Gastroesophageal sphincter (tissue), 4 donors: ENCODE measurements at regions not wholly inside any gene's neighbourhood (a gene's known extent, or its start where the extent isn't known, plus 50 kb on each side); places are given as distances from the start of the nearest gene placed in this dataset.

Experiments
- ATAC-seq: fragments of 150-250 bp; one replicate; pipeline ENCODE4 v1.9.1; 2016; ENCODE audit warnings: mild to moderate bottlenecking, moderate library complexity
- H3K27ac ChIP-seq, 4 donors: fragments of 200-600 bp; sonication (generic) in 3 of 4; 1 replicate in 3 of 4; 2 replicates in 1 of 4; pipeline ENCODE4 v1.5.1; 2016 to 2019
- H3K27me3 ChIP-seq: fragments of 200-600 bp; sonication (generic); one replicate; pipeline ENCODE4 v1.5.1; 2019
- H3K36me3 ChIP-seq, 2 donors: fragments of 200-600 bp; sonication (generic); one replicate each; pipeline ENCODE4 v1.5.1; 2019; ENCODE audit warnings: control low read depth in 1 of 2
- H3K4me1 ChIP-seq, 3 donors: fragments of 200-600 bp; sonication (generic); 1 replicate in 2 of 3; 2 replicates in 1 of 3; pipeline ENCODE4 v1.5.1; 2016 to 2019; ENCODE audit warnings: control low read depth in 2 of 3
- H3K4me3 ChIP-seq, 2 donors: fragments of 200-600 bp; sonication (generic); one replicate each; pipeline ENCODE4 v1.5.1; 2019; ENCODE audit warnings: mild to moderate bottlenecking in 1 of 2, moderate library complexity in 1 of 2
- H3K9me3 ChIP-seq, 3 donors: fragments of 200-600 bp; sonication (generic); one replicate each; pipeline ENCODE4 v1.5.1; 2017 to 2019; ENCODE audit warnings: control low read depth in 2 of 3
- EP300 ChIP-seq: sonication (generic); formaldehyde crosslinking; IDR thresholded peaks from one replicate; pipeline ENCODE4 v1.6.1; 2017; ENCODE audit warnings: antibody characterized with exemption, mild to moderate bottlenecking
- POLR2A ChIP-seq, 2 donors: fragments of 450-650 bp; IDR thresholded peaks; one replicate each; pipeline ENCODE4 v1.6.1; 2017; ENCODE audit warnings: antibody characterized with exemption in 2 of 2, mild to moderate bottlenecking in 2 of 2, moderate library complexity in 1 of 2
- POLR2AphosphoS5 ChIP-seq: sonication (generic); formaldehyde crosslinking; IDR thresholded peaks from one replicate; pipeline ENCODE4 v1.6.1; 2017; ENCODE audit warnings: antibody characterized with exemption
- WGBS, 2 donors: methylation state at CpG; one replicate each; pipeline ENCODE4 v1.1.5; 2018; ENCODE audit warnings: low coverage in 1 of 2; 5-methylcytosine and 5-hydroxymethylcytosine counted together
- TF ChIP-seq, protein P1 (sequence below), 4 experiments: fragments of 200-600 bp in 2 of 4; fragments of 450-650 bp in 2 of 4; sonication (generic) in 1 of 4; IDR thresholded peaks; one replicate each; pipeline ENCODE4 v1.5.1; 2017 to 2019; ENCODE audit warnings: antibody characterized with exemption in 4 of 4, mild to moderate bottlenecking in 2 of 4, moderate library complexity in 2 of 4

DNA sequence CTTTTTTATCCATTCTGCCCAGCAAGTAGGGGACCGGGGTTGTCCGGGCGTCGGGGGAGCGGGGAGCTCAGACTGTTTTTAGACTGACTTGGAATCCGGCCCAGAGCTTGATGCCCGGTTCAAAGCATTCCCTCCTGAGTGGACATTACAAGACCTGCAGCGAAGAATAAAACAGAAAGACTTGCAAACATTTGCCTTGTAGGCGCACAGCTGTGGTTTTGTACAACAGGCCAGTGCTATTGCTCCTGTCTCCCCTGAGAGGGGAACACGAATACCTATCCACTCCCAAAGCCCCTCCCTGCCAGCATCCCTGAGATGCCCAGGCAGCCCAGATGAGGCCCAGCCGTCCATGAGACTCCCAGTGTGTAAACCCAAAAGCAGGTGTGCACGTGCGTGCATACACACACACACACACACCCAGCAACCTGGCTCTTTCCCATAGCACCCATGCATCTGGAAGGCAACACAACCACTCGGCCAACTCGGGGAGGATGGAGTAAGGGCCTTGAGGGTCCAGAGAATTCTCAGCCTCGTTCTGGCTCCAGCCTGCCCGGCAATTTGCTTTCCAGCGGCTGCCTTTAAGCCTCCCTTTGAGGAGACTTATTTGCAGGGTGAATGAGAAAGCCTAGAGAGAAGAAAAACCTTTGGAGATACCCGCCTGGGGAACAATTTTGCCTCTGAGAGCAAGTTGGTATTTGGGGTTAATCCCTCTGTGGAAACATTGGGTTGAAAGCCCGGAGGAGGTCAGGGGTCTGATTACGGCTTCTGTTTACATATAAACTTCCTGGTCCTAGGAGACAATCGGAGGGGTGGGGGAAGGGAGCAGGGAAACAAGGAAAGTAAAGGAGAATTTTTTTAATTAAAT, 161.0 kb upstream of the HES1 start:
- peak overlapping the region in 2 of 4 donors; percentile 41 to 43 for H3K27ac ChIP-seq
- 48 to 58% methylated on average over 9 to 13 of the region's 22 CpGs for WGBS, 2 donors
- no peak for ATAC-seq
- H3K9me3 ChIP-seq, result no peaks in the 10 kb centered on the region
- no peak overlapping the region for H3K4me3 ChIP-seq
- no peaks in the 10 kb centered on the region for H3K27me3 ChIP-seq
- no peaks in the 10 kb centered on the region for H3K36me3 ChIP-seq
- no peak for TF ChIP-seq POLR2AphosphoS5
- no peak for TF ChIP-seq EP300
- TF ChIP-seq, protein P1, sequence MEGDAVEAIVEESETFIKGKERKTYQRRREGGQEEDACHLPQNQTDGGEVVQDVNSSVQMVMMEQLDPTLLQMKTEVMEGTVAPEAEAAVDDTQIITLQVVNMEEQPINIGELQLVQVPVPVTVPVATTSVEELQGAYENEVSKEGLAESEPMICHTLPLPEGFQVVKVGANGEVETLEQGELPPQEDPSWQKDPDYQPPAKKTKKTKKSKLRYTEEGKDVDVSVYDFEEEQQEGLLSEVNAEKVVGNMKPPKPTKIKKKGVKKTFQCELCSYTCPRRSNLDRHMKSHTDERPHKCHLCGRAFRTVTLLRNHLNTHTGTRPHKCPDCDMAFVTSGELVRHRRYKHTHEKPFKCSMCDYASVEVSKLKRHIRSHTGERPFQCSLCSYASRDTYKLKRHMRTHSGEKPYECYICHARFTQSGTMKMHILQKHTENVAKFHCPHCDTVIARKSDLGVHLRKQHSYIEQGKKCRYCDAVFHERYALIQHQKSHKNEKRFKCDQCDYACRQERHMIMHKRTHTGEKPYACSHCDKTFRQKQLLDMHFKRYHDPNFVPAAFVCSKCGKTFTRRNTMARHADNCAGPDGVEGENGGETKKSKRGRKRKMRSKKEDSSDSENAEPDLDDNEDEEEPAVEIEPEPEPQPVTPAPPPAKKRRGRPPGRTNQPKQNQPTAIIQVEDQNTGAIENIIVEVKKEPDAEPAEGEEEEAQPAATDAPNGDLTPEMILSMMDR (IDR thresholded peaks at IDR 0.05), result no peak
- no peak for TF ChIP-seq POLR2A (IDR thresholded peaks at IDR 0.05)
- H3K4me1 ChIP-seq, result peaks cover 0 to 32% (median 0%) of the 10 kb centered on the region in 3 donors

DNA sequence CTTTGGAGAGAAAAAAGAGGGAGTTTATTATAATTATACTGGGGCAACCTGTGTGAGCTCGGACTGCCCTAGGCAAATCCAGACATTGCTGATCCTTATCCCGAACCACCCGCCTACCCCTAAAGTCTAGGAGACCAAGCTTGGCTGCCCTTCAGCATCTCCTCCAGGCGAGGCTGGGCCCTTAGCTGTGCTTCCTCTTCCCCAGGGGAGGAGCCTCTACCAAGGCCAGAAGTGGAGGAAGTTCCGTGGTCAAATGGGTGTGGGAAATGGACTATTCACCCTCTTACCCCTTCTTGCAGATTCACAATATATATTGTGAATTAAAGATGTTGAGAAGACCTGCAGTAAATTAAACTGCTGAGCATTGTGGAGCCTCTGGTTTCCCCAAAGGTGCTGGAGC, 158.3 kb upstream of the HES1 start:
- Histone ChIP-seq H3K4me3 (no peak overlapping the region), H3K9me3 (no peaks in the 10 kb centered on the region), H3K27me3 (no peaks in the 10 kb centered on the region), H3K27ac (no peak overlapping the region), H3K36me3 (no peaks in the 10 kb centered on the region), H3K4me1 (peaks cover 0 to 37% (median 2%) of the 10 kb centered on the region in 3 donors)
- WGBS, 2 donors, result 40% methylated on average over 1 of the region's 5 CpGs; no CpG with 5 or more reads in 1 of the 2 donors
- no peak for TF ChIP-seq POLR2AphosphoS5
- TF ChIP-seq POLR2A (IDR thresholded peaks at IDR 0.05), result no peak
- no peak for ATAC-seq

DNA sequence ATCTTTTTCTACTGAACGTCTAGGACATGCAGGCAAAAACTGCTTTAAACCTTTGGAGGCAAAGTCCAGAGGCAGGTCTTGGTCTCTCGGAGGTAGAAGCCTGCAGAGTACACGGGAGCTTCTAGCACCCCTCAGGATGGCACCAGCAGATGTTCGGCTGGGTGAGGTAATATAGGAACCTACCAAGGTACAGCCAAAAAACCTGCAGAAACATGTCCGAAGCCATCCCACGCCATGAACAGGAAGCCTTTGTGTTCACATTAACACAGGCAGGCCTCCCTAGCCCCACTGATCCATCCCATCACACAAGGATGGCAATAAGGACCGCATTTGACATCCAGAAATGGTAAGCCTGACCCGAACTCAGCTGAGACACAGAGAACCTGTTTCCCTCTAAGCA, 157.9 kb upstream of the HES1 start:
- 86 to 95% methylated on average over 1 to 8 of the region's 8 CpGs for WGBS, 2 donors
- H3K27me3 ChIP-seq, result no peaks in the 10 kb centered on the region
- ATAC-seq, result no peak
- H3K9me3 ChIP-seq, result no peaks in the 10 kb centered on the region
- TF ChIP-seq POLR2AphosphoS5, result no peak
- TF ChIP-seq EP300, result no peak
- TF ChIP-seq POLR2A (IDR thresholded peaks at IDR 0.05), result no peak
- TF ChIP-seq, protein P1 (IDR thresholded peaks at IDR 0.05), result no peak
- no peaks in the 10 kb centered on the region for H3K36me3 ChIP-seq
- H3K4me3 ChIP-seq, result no peak overlapping the region
- peaks cover 0 to 41% (median 5%) of the 10 kb centered on the region in 3 donors for H3K4me1 ChIP-seq
- H3K27ac ChIP-seq, result no peak overlapping the region

DNA sequence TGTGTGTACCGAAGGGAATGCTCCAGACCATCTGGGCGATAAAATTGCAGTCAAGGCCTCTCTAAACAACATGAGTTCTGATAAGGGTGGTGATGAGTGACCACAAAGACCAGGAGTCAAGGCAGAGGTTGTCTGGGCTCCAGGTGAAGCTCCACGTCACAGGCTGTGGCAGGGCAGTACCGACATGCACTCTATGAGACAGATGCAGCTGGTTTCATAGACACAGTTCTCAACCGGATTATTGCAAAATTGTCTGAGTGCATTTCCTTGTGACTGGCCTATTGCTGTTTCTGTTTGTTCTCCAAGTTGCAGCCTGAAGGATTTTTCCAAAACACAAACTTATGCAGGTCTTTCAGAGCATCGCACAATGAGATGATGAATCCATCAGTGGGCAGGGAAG, 157.5 kb upstream of the HES1 start:
- TF ChIP-seq POLR2A (IDR thresholded peaks at IDR 0.05) (no peak), EP300 (no peak), POLR2AphosphoS5 (no peak)
- TF ChIP-seq, protein P1 (IDR thresholded peaks at IDR 0.05), result no peak
- H3K4me3 ChIP-seq, result no peak overlapping the region
- H3K9me3 ChIP-seq, result no peaks in the 10 kb centered on the region
- H3K27ac ChIP-seq, result no peak overlapping the region
- no peaks in the 10 kb centered on the region for H3K36me3 ChIP-seq
- H3K4me1 ChIP-seq, result peaks cover 0 to 42% (median 6%) of the 10 kb centered on the region in 3 donors
- no peaks in the 10 kb centered on the region for H3K27me3 ChIP-seq
- ATAC-seq, result no peak
- 78 to 91% methylated on average over 4 of the region's 6 CpGs for WGBS, 2 donors

DNA sequence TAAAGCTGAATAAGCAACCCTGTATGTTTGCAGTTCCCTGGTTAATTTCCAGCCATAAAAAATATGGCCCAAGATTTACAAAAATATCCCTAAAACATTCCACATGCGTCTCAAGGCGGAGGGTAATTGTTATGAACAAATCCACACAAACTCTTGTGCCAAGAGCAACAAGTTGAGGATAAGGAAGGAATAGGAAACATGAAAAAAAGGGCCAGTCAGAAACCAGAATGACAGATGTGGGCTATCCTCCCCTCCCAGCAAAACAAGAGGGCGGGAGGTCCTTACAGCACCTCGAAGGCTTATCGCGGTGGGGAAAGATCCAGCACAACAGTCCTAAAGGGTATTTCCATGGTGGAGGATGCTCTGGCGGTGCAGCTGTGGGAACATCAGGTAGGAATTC, 155.6 kb upstream of the HES1 start:
- H3K36me3 ChIP-seq, result no peaks in the 10 kb centered on the region
- H3K9me3 ChIP-seq, result no peaks in the 10 kb centered on the region
- TF ChIP-seq POLR2A (IDR thresholded peaks at IDR 0.05) (no peak), EP300 (no peak), POLR2AphosphoS5 (no peak)
- TF ChIP-seq, protein P1 (IDR thresholded peaks at IDR 0.05), result no peak
- 68 to 83% methylated on average over 6 to 7 of the region's 7 CpGs for WGBS, 2 donors
- H3K27me3 ChIP-seq, result no peaks in the 10 kb centered on the region
- H3K4me1 ChIP-seq, result peaks cover 0 to 25% (median 6%) of the 10 kb centered on the region in 3 donors
- ATAC-seq, result no peak
- no peak overlapping the region for H3K4me3 ChIP-seq
- no peak overlapping the region for H3K27ac ChIP-seq
